GM19463 (cell line): ENCODE measurements at regions not wholly inside any gene's neighbourhood (a gene's known extent, or its start where the extent isn't known, plus 50 kb on each side); places are given as distances from the start of the nearest gene placed in this dataset.
A peak's percentile ranks its signal among the peaks of the same experiment; 100 is the strongest.

Experiments used
- ATAC-seq: cut with Tn5 transposase; IDR thresholded peaks from one replicate; pipeline ENCODE4 v1.9.1; 2021; ENCODE audit warnings: mild to moderate bottlenecking, moderate library complexity; ENCODE audit not compliant: unreplicated experiment

GRCh38 chr2:220504938-220505503, 877.6 kb downstream of the SLC4A3 start:
- ATAC-seq = no peak

GRCh38 chr2:220506466-220506865, 879.0 kb downstream of the SLC4A3 start:
- ATAC-seq = no peak

- no peak for ATAC-seq
These were observed 881.8 kb downstream of the SLC4A3 start for GRCh38 chr2:220509096-220509757.

GRCh38 chr2:220509966-220510365, 882.5 kb downstream of the SLC4A3 start:
- ATAC-seq = no peak

- no peak for ATAC-seq
These were observed 883.2 kb downstream of the SLC4A3 start for GRCh38 chr2:220510668-220511067.

GRCh38 chr2:220512419-220512818, 885.0 kb downstream of the SLC4A3 start:
- ATAC-seq = no peak

- no peak for ATAC-seq
These were observed 886.3 kb downstream of the SLC4A3 start for GRCh38 chr2:220513573-220514288.

GRCh38 chr2:220521551-220521950, 894.1 kb downstream of the SLC4A3 start:
- ATAC-seq = no peak

- no peak for ATAC-seq
These were observed 900.8 kb downstream of the SLC4A3 start for GRCh38 chr2:220528180-220528675.

- ATAC-seq = no peak
These were observed 903.8 kb downstream of the SLC4A3 start for GRCh38 chr2:220531216-220531615.

GRCh38 chr2:220533485-220533884, 906.1 kb downstream of the SLC4A3 start:
- ATAC-seq = peak; percentile 96

GRCh38 chr2:220539481-220539880, 912.1 kb downstream of the SLC4A3 start:
- ATAC-seq = no peak

GRCh38 chr2:220544049-220544448, 916.6 kb downstream of the SLC4A3 start:
- no peak for ATAC-seq

GRCh38 chr2:220550995-220551700, 923.7 kb downstream of the SLC4A3 start:
- ATAC-seq = no peak

- no peak for ATAC-seq
These were observed 925.5 kb downstream of the SLC4A3 start for GRCh38 chr2:220552790-220553535.

- no peak for ATAC-seq
These were observed 928.7 kb downstream of the SLC4A3 start for GRCh38 chr2:220555961-220556630.

- no peak for ATAC-seq
These were observed 929.2 kb downstream of the SLC4A3 start for GRCh38 chr2:220556658-220557057.

GRCh38 chr2:220560192-220560591, 932.8 kb downstream of the SLC4A3 start:
- no peak for ATAC-seq

GRCh38 chr2:220562375-220563140, 935.1 kb downstream of the SLC4A3 start:
- ATAC-seq = no peak
